HCT116 (cell line): ENCODE measurements at regions not wholly inside any gene's neighbourhood (a gene's known extent, or its start where the extent isn't known, plus 50 kb on each side); places are given as distances from the start of the nearest gene placed in this dataset.

ENCODE experiments used
- POLR2A ChIP-seq: IDR thresholded peaks from 2 replicates; pipeline ENCODE4 v1.7.0; 2011; ENCODE audit warnings: borderline replicate concordance; ENCODE audit not compliant: insufficient read depth, insufficient read length; ENCODE audit errors: extremely low read depth
- POLR2AphosphoS5 ChIP-seq: IDR thresholded peaks from 2 replicates; pipeline ENCODE4 v1.6.1; 2011; ENCODE audit warnings: mild to moderate bottlenecking, low read depth, low read length, moderate library complexity

- TF ChIP-seq POLR2A: no peak
- TF ChIP-seq POLR2AphosphoS5: no peak
Observed at GRCh38 chr11:98194611-98195010, 826.1 kb upstream of the CNTN5 start.
